ENCODE measurements at regions not wholly inside any gene's neighbourhood (a gene's known extent, or its start where the extent isn't known, plus 50 kb on each side); places are given as distances from the start of the nearest gene placed in this dataset.

DNA sequence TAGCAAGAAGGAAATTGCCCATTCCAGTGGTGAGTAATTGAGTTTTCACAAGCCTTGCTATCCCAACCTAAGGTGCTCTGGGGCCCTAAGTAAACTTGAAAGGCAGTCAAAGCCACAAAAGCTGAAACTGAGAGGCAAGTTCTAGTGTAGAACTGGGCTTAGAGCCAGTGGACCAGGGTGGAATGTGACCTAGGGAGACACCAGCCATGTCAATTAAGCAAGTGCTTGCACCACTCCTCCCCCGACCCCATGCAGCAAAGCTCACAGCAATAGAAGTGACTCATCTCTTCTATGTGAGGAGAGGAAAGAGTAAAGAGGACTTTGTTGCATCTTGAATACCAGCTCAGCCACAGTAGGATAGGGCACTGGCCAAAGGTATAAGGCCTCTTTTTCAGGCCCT is 486.1 kb upstream of the POU3F4 start:
- TF ChIP-seq POLR2A (IDR thresholded peaks at IDR 0.05) (no peak), POLR2AphosphoS5 (IDR thresholded peaks at IDR 0.05) (no peak), EP300 (IDR thresholded peaks at IDR 0.05; ENCODE audit: low read depth) (no peak)
- TF ChIP-seq, protein P1, sequence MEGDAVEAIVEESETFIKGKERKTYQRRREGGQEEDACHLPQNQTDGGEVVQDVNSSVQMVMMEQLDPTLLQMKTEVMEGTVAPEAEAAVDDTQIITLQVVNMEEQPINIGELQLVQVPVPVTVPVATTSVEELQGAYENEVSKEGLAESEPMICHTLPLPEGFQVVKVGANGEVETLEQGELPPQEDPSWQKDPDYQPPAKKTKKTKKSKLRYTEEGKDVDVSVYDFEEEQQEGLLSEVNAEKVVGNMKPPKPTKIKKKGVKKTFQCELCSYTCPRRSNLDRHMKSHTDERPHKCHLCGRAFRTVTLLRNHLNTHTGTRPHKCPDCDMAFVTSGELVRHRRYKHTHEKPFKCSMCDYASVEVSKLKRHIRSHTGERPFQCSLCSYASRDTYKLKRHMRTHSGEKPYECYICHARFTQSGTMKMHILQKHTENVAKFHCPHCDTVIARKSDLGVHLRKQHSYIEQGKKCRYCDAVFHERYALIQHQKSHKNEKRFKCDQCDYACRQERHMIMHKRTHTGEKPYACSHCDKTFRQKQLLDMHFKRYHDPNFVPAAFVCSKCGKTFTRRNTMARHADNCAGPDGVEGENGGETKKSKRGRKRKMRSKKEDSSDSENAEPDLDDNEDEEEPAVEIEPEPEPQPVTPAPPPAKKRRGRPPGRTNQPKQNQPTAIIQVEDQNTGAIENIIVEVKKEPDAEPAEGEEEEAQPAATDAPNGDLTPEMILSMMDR (IDR thresholded peaks at IDR 0.05) = no peak
